GM18519 (cell line): ENCODE measurements at regions not wholly inside any gene's neighbourhood (a gene's known extent, or its start where the extent isn't known, plus 50 kb on each side); places are given as distances from the start of the nearest gene placed in this dataset.
A peak's percentile ranks its signal among the peaks of the same experiment; 100 is the strongest.

ENCODE experiments used
- ATAC-seq: cut with Tn5 transposase; IDR thresholded peaks from one replicate; pipeline ENCODE4 v1.9.1; 2021; ENCODE audit warnings: mild to moderate bottlenecking, moderate library complexity; ENCODE audit not compliant: unreplicated experiment, low FRiP score

GRCh38 chr6:84469144-84469543 lies 241.7 kb upstream of the CEP162 start:
- no peak for ATAC-seq

- ATAC-seq, result no peak
Observed at GRCh38 chr6:84467296-84467695, 239.9 kb upstream of the CEP162 start.

- ATAC-seq, result no peak
Observed at GRCh38 chr6:84466511-84466910, 239.1 kb upstream of the CEP162 start.

- no peak for ATAC-seq
Observed at GRCh38 chr6:84464471-84464870, 237.0 kb upstream of the CEP162 start.

- no peak for ATAC-seq
Observed at GRCh38 chr6:84462698-84463097, 235.3 kb upstream of the CEP162 start.

- ATAC-seq, result no peak
Observed at GRCh38 chr6:84461461-84461860, 234.0 kb upstream of the CEP162 start.

GRCh38 chr6:84460491-84460890 lies 233.0 kb upstream of the CEP162 start:
- ATAC-seq, result no peak

GRCh38 chr6:84459401-84459800 lies 232.0 kb upstream of the CEP162 start:
- ATAC-seq, result no peak

GRCh38 chr6:84458271-84458670 lies 230.8 kb upstream of the CEP162 start:
- ATAC-seq, result no peak

GRCh38 chr6:84457276-84457675 lies 229.8 kb upstream of the CEP162 start:
- ATAC-seq, result no peak

- no peak for ATAC-seq
Observed at GRCh38 chr6:84456803-84457202, 229.4 kb upstream of the CEP162 start.

GRCh38 chr6:84455511-84456029 lies 228.1 kb upstream of the CEP162 start:
- no peak for ATAC-seq

GRCh38 chr6:84453499-84453898 lies 226.1 kb upstream of the CEP162 start:
- no peak for ATAC-seq

- no peak for ATAC-seq
Observed at GRCh38 chr6:84450018-84450417, 222.6 kb upstream of the CEP162 start.

GRCh38 chr6:84449220-84449619 lies 221.8 kb upstream of the CEP162 start:
- ATAC-seq, result no peak

GRCh38 chr6:84448331-84448730 lies 220.9 kb upstream of the CEP162 start:
- no peak for ATAC-seq

- ATAC-seq, result no peak
Observed at GRCh38 chr6:84447651-84448050, 220.2 kb upstream of the CEP162 start.

- no peak for ATAC-seq
Observed at GRCh38 chr6:84445068-84445467, 217.6 kb upstream of the CEP162 start.

GRCh38 chr6:84442208-84442607 lies 214.8 kb upstream of the CEP162 start:
- no peak for ATAC-seq

- no peak for ATAC-seq
Observed at GRCh38 chr6:84441456-84441855, 214.0 kb upstream of the CEP162 start.

- ATAC-seq, result no peak
Observed at GRCh38 chr6:84434550-84434949, 207.1 kb upstream of the CEP162 start.

GRCh38 chr6:84432619-84433018 lies 205.2 kb upstream of the CEP162 start:
- ATAC-seq, result no peak

GRCh38 chr6:84428300-84428907 lies 201.0 kb upstream of the CEP162 start:
- ATAC-seq, result peak; percentile 78
